GM10248 (cell line): ENCODE measurements at regions not wholly inside any gene's neighbourhood (a gene's known extent, or its start where the extent isn't known, plus 50 kb on each side); places are given as distances from the start of the nearest gene placed in this dataset.

Source experiments
- CTCF ChIA-PET: fragments of 300-600 bp; sonication (Branson Sonifier 250); formaldehyde crosslinking; extraction: SDS; loops from one replicate; lab custom pipeline; 2021; ENCODE audit warnings: antibody characterized with exemption; lab: Yijun Ruan, JAX
- POLR2A ChIA-PET: fragments of 350-650 bp; sonication (Branson Sonifier 250); formaldehyde crosslinking; extraction: SDS; loops from one replicate; lab custom pipeline; 2020; ENCODE audit warnings: antibody characterized with exemption; lab: Yijun Ruan, JAX
- DNase-seq: peaks from one replicate; pipeline ENCODE4 v3.0.0; 2012; ENCODE audit errors: extremely low spot score
- CTCF ChIP-seq: IDR thresholded peaks from 2 replicates; pipeline ENCODE4 v1.5.1; 2012; ENCODE audit warnings: mild to moderate bottlenecking, low read depth; ENCODE audit errors: extremely low read depth, missing control alignments, control extremely low read depth

- CTCF ChIA-PET = interaction anchor here (2.5 kb wide), 1 partner anchor 9 kb away, joined by 9 read pairs; no protein-coding TSS in a partner anchor
- POLR2A ChIA-PET = no interaction called here
- DNase-seq = no peak
- TF ChIP-seq CTCF = no peak
These were observed 315.6 kb upstream of the PTCHD4 start for GRCh38 chr6:48426636-48427035.

GRCh38 chr6:48423640-48424365, 312.8 kb upstream of the PTCHD4 start:
- ChIA-PET POLR2A (no interaction called here), CTCF (no interaction called here)
- no peak for TF ChIP-seq CTCF
- no peak for DNase-seq

GRCh38 chr6:48419992-48420391, 309.0 kb upstream of the PTCHD4 start:
- DNase-seq = no peak
- CTCF ChIA-PET = no interaction called here
- TF ChIP-seq CTCF = no peak
- POLR2A ChIA-PET = no interaction called here

GRCh38 chr6:48417927-48418326, 306.9 kb upstream of the PTCHD4 start:
- no peak for TF ChIP-seq CTCF
- ChIA-PET CTCF (interaction anchor here (1.3 to 2.8 kb wide), 2 partner anchors 10 to 37 kb away, joined by 3 to 9 read pairs; no protein-coding TSS in a partner anchor), POLR2A (no interaction called here)
- no peak for DNase-seq

DNA sequence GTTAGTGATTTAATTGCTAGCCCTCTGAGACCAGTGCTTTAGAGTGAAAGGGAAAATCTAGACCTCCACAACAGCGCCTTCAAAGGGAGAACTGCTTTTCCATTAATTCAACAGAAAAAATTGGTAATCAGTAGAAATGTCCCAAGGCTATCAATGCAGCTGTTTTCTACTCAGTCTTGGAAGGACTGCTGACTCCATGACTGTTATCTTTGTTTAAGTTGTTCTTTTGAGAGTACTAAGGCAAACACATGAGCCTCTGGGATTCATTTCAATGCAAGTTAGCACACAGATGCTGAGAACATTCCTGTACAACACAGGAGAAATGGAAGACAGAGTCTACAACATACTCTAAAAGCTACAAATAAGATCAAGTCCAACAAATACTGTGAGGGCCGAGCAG, 301.7 kb upstream of the PTCHD4 start:
- DNase-seq = no peak
- ChIA-PET POLR2A (no interaction called here), CTCF (interaction anchor here (1.0 kb wide), 1 partner anchor 23 kb away, joined by 3 read pairs; no protein-coding TSS in a partner anchor)
- no peak for TF ChIP-seq CTCF

GRCh38 chr6:48404927-48405326, 293.9 kb upstream of the PTCHD4 start:
- ChIA-PET CTCF (no interaction called here), POLR2A (no interaction called here)
- DNase-seq = no peak
- TF ChIP-seq CTCF = no peak
